ENCODE measurements at regions not wholly inside any gene's neighbourhood (a gene's known extent, or its start where the extent isn't known, plus 50 kb on each side); places are given as distances from the start of the nearest gene placed in this dataset.

- H3K27me3 ChIP-seq (ENCODE audit: insufficient read depth, poor library complexity, severe bottlenecking) = peaks cover 61% of the 10 kb centered on the region
- no peak for ATAC-seq (ENCODE audit: low read depth)
- H3K4me1 ChIP-seq (ENCODE audit: insufficient read depth, poor library complexity, severe bottlenecking) = no peaks in the 10 kb centered on the region
- no peak overlapping the region for H3K4me3 ChIP-seq (ENCODE audit: severe bottlenecking)
- no peak overlapping the region for H3K27ac ChIP-seq (ENCODE audit: poor library complexity, severe bottlenecking)
- TF ChIP-seq CTCF (IDR thresholded peaks at IDR 0.05; ENCODE audit: poor library complexity, severe bottlenecking) = no peak
- no peak for DNase-seq (ENCODE audit: low spot score)
- no peaks in the 10 kb centered on the region for H3K9me3 ChIP-seq (ENCODE audit: severe bottlenecking)
- no peaks in the 10 kb centered on the region for H3K36me3 ChIP-seq (ENCODE audit: low read depth)
These were observed 92.0 kb upstream of the PAX2 start for GRCh38 chr10:100653238-100653956.

GRCh38 chr10:100653957-100654781, 91.2 kb upstream of the PAX2 start:
- Histone ChIP-seq H3K27me3 (ENCODE audit: insufficient read depth, poor library complexity, severe bottlenecking) (peaks cover 66% of the 10 kb centered on the region), H3K9me3 (ENCODE audit: severe bottlenecking) (no peaks in the 10 kb centered on the region), H3K4me1 (ENCODE audit: insufficient read depth, poor library complexity, severe bottlenecking) (no peaks in the 10 kb centered on the region), H3K27ac (ENCODE audit: poor library complexity, severe bottlenecking) (no peak overlapping the region), H3K4me3 (ENCODE audit: severe bottlenecking) (no peak overlapping the region), H3K36me3 (ENCODE audit: low read depth) (no peaks in the 10 kb centered on the region)
- 0 out of 3 replicates have a peak, but pooled peaks have one; percentile 29 for ATAC-seq (ENCODE audit: low read depth)
- no peak for DNase-seq (ENCODE audit: low spot score)
- TF ChIP-seq CTCF (IDR thresholded peaks at IDR 0.05; ENCODE audit: poor library complexity, severe bottlenecking) = no peak

GRCh38 chr10:100654782-100655325, 90.5 kb upstream of the PAX2 start:
- no peak overlapping the region for H3K27ac ChIP-seq (ENCODE audit: poor library complexity, severe bottlenecking)
- ATAC-seq (ENCODE audit: low read depth) = no peak
- no peak for DNase-seq (ENCODE audit: low spot score)
- TF ChIP-seq CTCF (IDR thresholded peaks at IDR 0.05; ENCODE audit: poor library complexity, severe bottlenecking) = no peak
- H3K9me3 ChIP-seq (ENCODE audit: severe bottlenecking) = no peaks in the 10 kb centered on the region
- H3K4me3 ChIP-seq (ENCODE audit: severe bottlenecking) = no peak overlapping the region
- H3K4me1 ChIP-seq (ENCODE audit: insufficient read depth, poor library complexity, severe bottlenecking) = no peaks in the 10 kb centered on the region
- peaks cover 73% of the 10 kb centered on the region for H3K27me3 ChIP-seq (ENCODE audit: insufficient read depth, poor library complexity, severe bottlenecking)
- H3K36me3 ChIP-seq (ENCODE audit: low read depth) = no peaks in the 10 kb centered on the region

GRCh38 chr10:100655326-100655759, 90.0 kb upstream of the PAX2 start:
- Histone ChIP-seq H3K9me3 (ENCODE audit: severe bottlenecking) (no peaks in the 10 kb centered on the region), H3K27me3 (ENCODE audit: insufficient read depth, poor library complexity, severe bottlenecking) (peaks cover 78% of the 10 kb centered on the region), H3K27ac (ENCODE audit: poor library complexity, severe bottlenecking) (no peak overlapping the region), H3K4me3 (ENCODE audit: severe bottlenecking) (no peak overlapping the region), H3K36me3 (ENCODE audit: low read depth) (no peaks in the 10 kb centered on the region), H3K4me1 (ENCODE audit: insufficient read depth, poor library complexity, severe bottlenecking) (no peaks in the 10 kb centered on the region)
- DNase-seq (ENCODE audit: low spot score) (no peak), ATAC-seq (ENCODE audit: low read depth) (no peak)
- TF ChIP-seq CTCF (IDR thresholded peaks at IDR 0.05; ENCODE audit: poor library complexity, severe bottlenecking) = no peak
